ENCODE measurements at regions not wholly inside any gene's neighbourhood (a gene's known extent, or its start where the extent isn't known, plus 50 kb on each side); places are given as distances from the start of the nearest gene placed in this dataset.

GRCh38 chr13:37192956-37193355 is 87.5 kb upstream of the CSNK1A1L start:
- peaks cover 3% of the 10 kb centered on the region for H3K9me3 ChIP-seq (ENCODE audit: control insufficient read depth, insufficient read depth, low read length)
- Mint-ChIP-seq H3K27me3 (ENCODE audit: low read depth in 2 of 2) (no peaks in the 10 kb centered on the region), H3K4me3 (no peak overlapping the region), H3K27ac (no peak overlapping the region), H3K36me3 (no peaks in the 10 kb centered on the region), H3K4me1 (no peaks in the 10 kb centered on the region), H3K9me3 (peaks cover 8 to 20% of the 10 kb centered on the region in 2 donors)
- H3K4me3 ChIP-seq (ENCODE audit: low read length), result no peak overlapping the region
- ATAC-seq, result no peak
- no peak for DNase-seq
- WGBS (ENCODE audit: insufficient coverage), result 67% methylated on average over 1 of the region's 2 CpGs
- TF ChIP-seq CTCF (IDR thresholded peaks at IDR 0.05), result no peak
- H3K36me3 ChIP-seq (ENCODE audit: control insufficient read depth, insufficient read depth, low read length), result no peaks in the 10 kb centered on the region
- H3K27ac ChIP-seq (ENCODE audit: low read length), result no peak overlapping the region
- H3K4me1 ChIP-seq (ENCODE audit: control insufficient read depth, insufficient read depth, low read length), result no peaks in the 10 kb centered on the region
- no peaks in the 10 kb centered on the region for H3K27me3 ChIP-seq (ENCODE audit: control insufficient read depth, insufficient read depth, low read length)
- intact Hi-C loops (cut with micrococcal nuclease), result no loop called here

DNA sequence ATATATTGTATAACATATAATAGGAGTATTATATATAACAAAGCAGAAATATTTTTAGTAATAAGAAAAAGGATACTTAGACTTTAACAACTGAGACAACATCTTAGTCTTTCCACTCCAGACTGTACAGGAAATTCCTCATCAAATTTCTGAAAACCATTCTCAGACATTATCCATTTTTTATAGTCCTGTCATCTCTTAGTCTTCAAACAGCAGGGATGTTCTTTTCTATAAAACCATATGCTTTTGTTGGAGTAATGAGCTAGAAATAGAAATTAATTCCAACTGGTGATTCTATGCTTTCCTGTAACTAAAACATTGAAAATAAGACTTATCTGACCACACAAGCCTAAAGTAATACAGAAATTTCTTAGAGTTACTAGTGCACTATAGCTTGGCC is 82.2 kb upstream of the CSNK1A1L start:
- H3K27me3 ChIP-seq (ENCODE audit: control insufficient read depth, insufficient read depth, low read length), result no peaks in the 10 kb centered on the region
- H3K36me3 ChIP-seq (ENCODE audit: control insufficient read depth, insufficient read depth, low read length), result no peaks in the 10 kb centered on the region
- no peak overlapping the region for H3K4me3 Mint-ChIP-seq
- H3K27ac ChIP-seq (ENCODE audit: low read length), result no peak overlapping the region
- H3K27me3 Mint-ChIP-seq (ENCODE audit: low read depth in 2 of 2), result no peaks in the 10 kb centered on the region
- no peaks in the 10 kb centered on the region for H3K4me1 ChIP-seq (ENCODE audit: control insufficient read depth, insufficient read depth, low read length)
- DNase-seq (no peak), ATAC-seq (no peak)
- H3K9me3 ChIP-seq (ENCODE audit: control insufficient read depth, insufficient read depth, low read length), result peaks cover 2% of the 10 kb centered on the region
- H3K4me3 ChIP-seq (ENCODE audit: low read length), result no peak overlapping the region
- H3K4me1 Mint-ChIP-seq, result no peaks in the 10 kb centered on the region
- H3K36me3 Mint-ChIP-seq, result no peaks in the 10 kb centered on the region
- H3K9me3 Mint-ChIP-seq, result peaks cover 20 to 24% of the 10 kb centered on the region in 2 donors
- no peak overlapping the region for H3K27ac Mint-ChIP-seq
- intact Hi-C loops (cut with micrococcal nuclease), result no loop called here
- no peak for TF ChIP-seq CTCF (IDR thresholded peaks at IDR 0.05)

DNA sequence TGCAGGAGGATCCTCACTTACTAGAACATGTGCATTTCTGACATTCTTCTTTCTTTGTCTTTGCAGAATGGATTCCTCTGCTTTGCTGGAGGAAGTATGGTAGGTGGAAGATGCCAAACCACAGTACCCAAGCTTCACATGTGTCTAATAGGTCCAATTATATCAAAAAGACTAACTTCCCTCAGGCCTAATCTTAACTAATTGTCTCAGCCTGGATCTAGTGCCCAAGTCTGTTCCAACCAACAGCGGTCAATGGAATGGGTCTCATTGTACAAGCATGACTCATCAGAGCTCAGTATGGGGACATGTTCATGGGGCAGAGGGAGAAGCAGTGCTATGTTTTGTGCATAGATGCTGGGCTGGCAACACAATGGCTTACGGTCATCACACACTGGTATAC is 81.6 kb upstream of the CSNK1A1L start:
- Histone ChIP-seq H3K27ac (ENCODE audit: low read length) (no peak overlapping the region), H3K27me3 (ENCODE audit: control insufficient read depth, insufficient read depth, low read length) (no peaks in the 10 kb centered on the region), H3K4me3 (ENCODE audit: low read length) (no peak overlapping the region), H3K36me3 (ENCODE audit: control insufficient read depth, insufficient read depth, low read length) (no peaks in the 10 kb centered on the region), H3K4me1 (ENCODE audit: control insufficient read depth, insufficient read depth, low read length) (no peaks in the 10 kb centered on the region), H3K9me3 (ENCODE audit: control insufficient read depth, insufficient read depth, low read length) (peaks cover 2% of the 10 kb centered on the region)
- Mint-ChIP-seq H3K4me3 (no peak overlapping the region), H3K36me3 (no peaks in the 10 kb centered on the region), H3K27ac (no peak overlapping the region), H3K27me3 (ENCODE audit: low read depth in 2 of 2) (no peaks in the 10 kb centered on the region), H3K4me1 (no peaks in the 10 kb centered on the region), H3K9me3 (peaks cover 20 to 23% of the 10 kb centered on the region in 2 donors)
- 100% methylated on average over 1 of the region's 2 CpGs for WGBS (ENCODE audit: insufficient coverage)
- ATAC-seq (no peak), DNase-seq (no peak)
- TF ChIP-seq CTCF (IDR thresholded peaks at IDR 0.05), result no peak
- intact Hi-C loops (cut with micrococcal nuclease), result no loop called here

DNA sequence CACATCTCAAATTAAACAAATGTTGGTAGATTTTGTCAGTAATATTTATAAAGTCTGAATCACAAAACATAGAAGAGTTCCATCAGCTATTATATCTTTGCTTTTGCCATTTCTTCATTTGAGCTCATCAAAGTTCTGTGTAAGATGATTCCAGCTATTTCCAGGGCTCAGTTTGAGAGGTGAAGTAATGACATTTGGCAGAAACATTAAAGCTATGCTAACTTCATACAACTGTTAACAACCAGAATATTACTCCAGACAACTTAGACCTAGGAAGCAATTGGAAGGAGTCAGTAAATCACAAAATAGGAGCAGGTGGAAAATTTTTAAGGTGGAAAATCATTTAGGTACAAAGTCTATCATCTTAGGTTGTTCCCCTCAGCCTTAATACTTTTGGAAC is 76.2 kb upstream of the CSNK1A1L start:
- Histone ChIP-seq H3K27ac (ENCODE audit: low read length) (no peak overlapping the region), H3K27me3 (ENCODE audit: control insufficient read depth, insufficient read depth, low read length) (no peaks in the 10 kb centered on the region), H3K4me1 (ENCODE audit: control insufficient read depth, insufficient read depth, low read length) (no peaks in the 10 kb centered on the region), H3K9me3 (ENCODE audit: control insufficient read depth, insufficient read depth, low read length) (no peaks in the 10 kb centered on the region), H3K36me3 (ENCODE audit: control insufficient read depth, insufficient read depth, low read length) (no peaks in the 10 kb centered on the region), H3K4me3 (ENCODE audit: low read length) (no peak overlapping the region)
- no peak for ATAC-seq
- Mint-ChIP-seq H3K27me3 (ENCODE audit: low read depth in 2 of 2) (no peaks in the 10 kb centered on the region), H3K4me1 (no peaks in the 10 kb centered on the region), H3K9me3 (peaks cover 14 to 15% of the 10 kb centered on the region in 2 donors), H3K27ac (no peak overlapping the region), H3K4me3 (no peak overlapping the region), H3K36me3 (no peaks in the 10 kb centered on the region)
- DNase-seq, result no peak
- TF ChIP-seq CTCF (IDR thresholded peaks at IDR 0.05), result no peak
- intact Hi-C loops (cut with micrococcal nuclease), result no loop called here
